GM18507 (cell line): ENCODE measurements at regions not wholly inside any gene's neighbourhood (a gene's known extent, or its start where the extent isn't known, plus 50 kb on each side); places are given as distances from the start of the nearest gene placed in this dataset.
"Not testable (repeated sequence)": the region's sequence is repeated elsewhere in the genome, so short reads cannot be mapped to it uniquely, and the experiment has no call there.

ENCODE experiments used
- DNase-seq: peaks from one replicate; pipeline ENCODE4 v3.0.0; 2011; ENCODE audit warnings: low read depth; ENCODE audit not compliant: insufficient read length; ENCODE audit errors: extremely low spot score
- FAIRE-seq: peaks from 2 replicates; lab custom pipeline; 2011; peaks lifted over from hg19 to GRCh38; lab: Jason Lieb, UNC

DNA sequence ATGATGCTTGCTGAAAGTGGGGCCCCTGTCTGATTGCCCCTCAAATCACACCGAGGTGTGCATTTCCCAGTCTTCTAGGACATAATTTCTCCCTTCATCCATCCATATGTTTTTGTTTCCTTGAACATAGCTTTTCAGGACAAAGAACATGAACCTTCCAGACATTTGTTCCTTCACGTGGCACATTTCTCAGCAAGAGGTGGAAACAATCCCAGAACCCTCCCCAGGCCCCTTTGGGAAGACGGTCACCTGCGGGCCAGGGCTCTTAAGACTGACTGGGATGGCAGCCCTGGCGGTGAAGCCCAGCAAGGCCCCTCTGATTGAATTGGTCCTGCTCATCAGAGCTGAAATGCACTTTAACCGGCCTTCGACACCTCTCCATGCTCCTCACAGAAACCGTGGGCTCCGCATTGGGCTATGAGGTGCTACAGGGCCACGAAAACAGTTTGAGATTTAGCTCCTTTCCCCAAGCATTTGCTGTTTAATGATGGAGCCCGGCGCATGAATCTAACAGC lies 522.5 kb upstream of the DPP6 start:
- no peak for DNase-seq
- FAIRE-seq, result no peak

DNA sequence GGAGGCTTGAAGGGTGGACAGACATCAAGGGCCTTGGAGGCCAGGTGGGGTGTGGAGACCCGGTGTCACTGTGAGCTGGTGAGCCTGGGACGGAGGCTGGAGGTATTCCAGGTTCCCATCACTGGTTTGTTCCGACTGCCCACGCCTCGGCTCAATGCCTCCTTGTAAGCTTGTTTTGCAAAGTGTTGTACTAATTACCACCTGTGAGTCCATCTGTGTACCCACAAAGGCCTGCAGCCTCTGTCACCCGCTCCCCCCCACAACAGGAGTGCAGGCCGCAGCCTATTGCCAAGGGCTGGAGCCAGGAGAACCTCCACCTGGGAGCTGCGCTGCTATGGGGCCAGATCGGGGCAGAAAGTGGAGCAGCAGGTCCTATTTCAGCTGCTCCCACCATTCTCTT lies 521.8 kb upstream of the DPP6 start:
- no peak for DNase-seq
- no peak for FAIRE-seq

DNA sequence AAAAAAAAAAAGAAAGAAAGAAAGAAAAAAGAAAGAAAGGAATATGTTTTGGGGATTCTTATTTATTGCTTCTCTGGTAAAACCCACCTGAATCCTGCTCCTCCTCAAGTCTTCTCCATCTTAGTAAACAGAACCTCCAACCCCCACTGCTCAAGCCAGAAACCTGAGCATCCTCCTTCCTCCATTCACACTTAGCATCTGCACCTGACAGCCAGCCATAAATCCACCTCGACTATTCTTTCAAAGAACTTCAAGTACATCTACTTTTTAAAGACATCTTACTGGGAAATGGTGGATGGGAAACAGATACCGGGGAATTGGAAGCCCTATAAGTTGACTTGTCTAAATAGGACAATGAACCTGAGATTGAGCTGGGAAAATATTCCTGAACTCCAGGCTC lies 519.9 kb upstream of the DPP6 start:
- FAIRE-seq (no peak), DNase-seq (no peak)

DNA sequence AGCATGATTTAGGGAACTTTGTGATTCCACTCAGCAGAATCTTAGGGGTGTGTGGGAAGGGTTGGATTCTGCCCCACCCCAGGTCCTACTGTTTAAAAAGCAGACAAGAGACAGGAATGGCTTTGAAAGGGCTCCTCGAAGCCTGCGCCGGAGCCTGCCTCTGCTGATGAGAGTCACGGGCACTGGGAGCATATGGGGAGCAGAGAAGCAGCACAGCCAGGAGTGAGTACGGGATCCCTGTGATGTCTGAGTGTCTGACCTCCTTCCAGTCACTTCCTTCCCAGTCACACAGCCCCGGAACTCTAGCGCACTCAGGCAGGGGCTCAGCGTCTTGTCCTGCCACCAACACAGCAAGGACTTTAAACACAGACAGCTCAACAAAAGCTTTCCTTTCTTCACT lies 514.9 kb upstream of the DPP6 start:
- no peak for FAIRE-seq
- no peak for DNase-seq

DNA sequence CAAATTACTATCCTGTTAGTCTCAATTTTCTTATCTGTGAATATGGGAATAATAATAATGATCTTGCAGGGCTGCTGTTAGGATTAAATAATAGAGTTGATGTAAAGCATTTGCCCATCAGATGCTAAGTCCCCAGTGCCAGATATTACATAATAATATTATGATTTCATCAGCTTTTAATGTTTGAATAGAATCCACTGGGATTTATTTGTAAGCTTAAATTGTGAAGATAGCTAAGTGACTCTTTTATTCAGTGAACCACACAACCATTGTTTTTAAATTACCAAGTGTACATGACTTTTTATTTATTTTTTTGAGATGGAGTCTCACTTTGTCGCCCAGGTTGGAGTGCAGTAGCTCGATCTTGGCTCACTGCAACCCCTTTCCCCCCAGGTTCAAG lies 510.3 kb upstream of the DPP6 start:
- no peak for DNase-seq
- FAIRE-seq, result no peak

DNA sequence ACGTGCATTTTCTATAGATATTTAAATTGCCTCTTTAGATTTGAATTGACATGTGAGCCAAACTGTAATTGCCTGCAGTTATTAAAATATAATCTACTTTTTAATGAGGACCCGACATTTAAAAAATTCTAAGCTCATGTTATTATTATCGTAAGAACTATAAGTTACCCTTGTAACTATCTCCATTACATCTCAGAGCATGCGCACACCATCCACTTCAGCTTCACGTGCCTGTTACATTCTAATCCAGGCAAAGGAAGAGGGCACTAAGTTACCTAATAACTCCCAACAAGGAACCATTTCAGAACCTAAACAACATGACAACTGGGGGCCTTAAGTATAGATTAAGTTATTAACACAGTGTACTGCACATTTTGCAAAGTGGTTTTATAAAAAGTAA lies 509.0 kb upstream of the DPP6 start:
- FAIRE-seq (no peak), DNase-seq (no peak)

DNA sequence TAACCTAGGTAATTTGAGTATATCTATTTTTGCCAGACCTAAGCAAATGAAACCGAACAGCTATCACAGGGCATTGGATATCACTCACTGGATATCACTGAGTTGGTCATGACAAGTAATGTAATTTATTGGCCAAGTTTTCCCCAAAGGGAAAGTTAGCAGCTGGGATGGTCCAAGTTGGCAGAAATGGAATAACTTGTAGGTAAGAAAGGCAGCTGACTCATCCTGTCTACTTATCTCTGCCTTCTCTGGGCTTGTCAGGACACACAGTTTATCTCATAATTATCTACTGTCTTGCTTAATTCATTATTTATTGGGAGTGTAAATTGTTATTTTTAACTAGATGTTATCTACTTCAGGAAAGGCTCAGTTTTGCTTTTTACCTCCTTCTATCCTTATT lies 502.0 kb upstream of the DPP6 start:
- DNase-seq (no peak), FAIRE-seq (no peak)

DNA sequence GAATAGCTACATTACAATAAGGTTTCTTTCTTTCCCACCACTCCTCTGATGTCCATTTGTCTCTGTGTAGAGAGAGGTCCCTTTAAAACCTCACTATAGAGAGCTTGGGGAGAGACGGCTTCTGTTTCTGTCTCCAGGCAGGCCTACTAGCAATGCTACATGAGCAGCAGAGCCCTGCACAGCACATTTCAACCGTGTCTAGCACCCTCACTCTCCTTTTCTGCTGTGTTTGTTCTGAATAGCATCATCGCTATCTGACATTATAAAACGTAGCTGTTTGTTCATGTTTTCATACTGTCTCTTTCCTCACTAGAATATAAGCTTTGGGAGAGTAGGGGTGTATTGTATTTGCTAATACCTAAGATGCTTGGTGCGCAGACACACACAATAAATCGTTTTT lies 487.8 kb upstream of the DPP6 start:
- no peak for DNase-seq
- no peak for FAIRE-seq

DNA sequence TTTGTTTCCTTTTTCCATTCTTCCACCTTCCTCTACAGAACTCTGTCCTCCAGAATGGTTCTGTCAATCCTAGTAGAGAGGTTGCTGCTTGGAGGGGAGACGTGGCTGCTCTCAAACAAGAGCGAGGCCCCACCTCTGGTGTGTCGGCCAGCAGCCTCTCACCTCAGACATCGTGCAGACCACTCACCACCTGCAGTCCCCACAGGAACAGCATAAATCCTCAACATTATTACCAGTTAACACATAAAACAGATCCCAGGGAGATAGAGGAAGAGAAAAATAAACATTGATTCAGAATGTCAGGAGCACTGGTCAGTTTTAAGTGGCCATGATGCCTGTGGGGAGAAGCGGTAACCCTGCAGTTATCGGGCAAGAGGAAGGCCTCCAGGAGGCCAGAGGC lies 485.9 kb upstream of the DPP6 start:
- no peak for FAIRE-seq
- no peak for DNase-seq

DNA sequence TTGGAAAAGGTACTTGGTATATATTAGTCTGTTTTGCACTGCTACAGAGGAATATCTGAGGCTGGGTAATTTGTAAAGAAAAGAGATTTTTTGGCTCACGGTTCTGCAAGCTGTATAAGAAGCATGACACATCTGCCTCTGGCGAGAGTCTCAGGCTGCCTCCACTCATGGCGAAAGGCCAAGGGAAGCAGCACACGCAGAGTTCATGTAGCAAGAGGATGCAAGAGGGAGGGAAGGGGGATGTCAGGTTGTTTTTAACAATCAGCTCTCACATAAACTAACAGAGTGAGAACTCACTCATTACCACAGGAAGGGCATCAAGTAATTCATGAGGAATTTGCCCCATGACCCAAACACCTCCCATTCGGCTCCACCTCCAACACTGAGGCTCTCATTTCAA lies 484.8 kb upstream of the DPP6 start:
- FAIRE-seq, result no peak

DNA sequence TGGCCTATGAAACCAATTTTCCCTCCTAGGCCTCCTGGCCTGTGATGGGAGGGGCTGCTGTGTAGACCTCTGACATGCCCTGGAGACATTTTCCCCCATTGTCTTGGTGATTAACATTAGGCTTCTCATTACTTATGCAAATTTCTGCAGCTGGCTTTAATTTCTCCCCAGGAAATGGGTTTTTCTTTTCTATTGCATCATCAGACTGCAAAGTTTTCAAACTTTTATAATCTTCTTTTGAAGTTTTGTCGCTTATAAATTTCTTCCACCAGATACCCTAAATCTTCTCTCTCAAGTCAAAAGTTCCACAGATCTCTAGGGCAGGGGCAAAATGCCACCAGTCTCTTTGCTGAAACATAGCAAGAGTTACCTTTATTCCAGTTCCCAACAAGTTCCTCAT lies 482.7 kb upstream of the DPP6 start:
- DNase-seq, FAIRE-seq: not testable (repeated sequence)

More for the DNA sequence above, 484.8 kb upstream of the DPP6 start:
- no peak for DNase-seq

DNA sequence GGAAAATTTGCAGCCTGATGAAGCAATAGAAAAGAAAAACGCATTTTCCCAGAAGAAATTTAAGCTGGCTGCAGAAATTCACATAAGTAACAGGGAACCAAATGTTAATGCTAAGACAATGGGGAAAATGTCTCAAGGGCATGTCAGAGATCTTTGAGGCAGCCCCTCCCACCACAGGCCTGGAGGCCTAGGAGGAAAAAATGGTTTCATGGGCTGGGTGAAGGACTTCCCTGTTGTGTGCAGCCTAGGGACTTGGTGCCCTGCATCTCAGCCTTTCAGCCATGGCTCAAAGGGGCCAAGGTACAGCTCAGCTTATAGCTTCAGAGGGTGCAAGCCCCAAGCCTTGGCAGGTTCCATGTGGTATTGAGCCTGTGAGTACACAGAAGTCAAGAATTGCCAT lies 476.1 kb upstream of the DPP6 start:
- DNase-seq (no peak), FAIRE-seq (no peak)

DNA sequence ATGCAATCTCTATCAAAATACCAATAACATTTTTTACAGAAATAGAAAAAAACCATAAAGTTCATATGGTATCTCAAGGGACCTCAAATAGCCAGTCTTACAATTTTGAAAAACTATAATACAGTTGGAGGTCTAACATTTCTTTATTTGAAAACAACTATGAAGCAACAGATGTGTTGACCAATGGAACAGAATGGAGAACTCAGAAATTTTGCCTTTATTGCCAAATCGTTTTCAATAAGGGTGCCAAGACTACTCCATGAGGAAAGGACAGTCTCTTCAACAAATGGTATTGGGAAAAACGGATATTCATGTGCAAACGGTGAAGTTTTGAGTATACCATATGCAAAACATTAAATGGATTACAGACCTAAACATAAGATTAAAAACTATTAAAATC lies 470.8 kb upstream of the DPP6 start:
- FAIRE-seq (no peak), DNase-seq (no peak)

DNA sequence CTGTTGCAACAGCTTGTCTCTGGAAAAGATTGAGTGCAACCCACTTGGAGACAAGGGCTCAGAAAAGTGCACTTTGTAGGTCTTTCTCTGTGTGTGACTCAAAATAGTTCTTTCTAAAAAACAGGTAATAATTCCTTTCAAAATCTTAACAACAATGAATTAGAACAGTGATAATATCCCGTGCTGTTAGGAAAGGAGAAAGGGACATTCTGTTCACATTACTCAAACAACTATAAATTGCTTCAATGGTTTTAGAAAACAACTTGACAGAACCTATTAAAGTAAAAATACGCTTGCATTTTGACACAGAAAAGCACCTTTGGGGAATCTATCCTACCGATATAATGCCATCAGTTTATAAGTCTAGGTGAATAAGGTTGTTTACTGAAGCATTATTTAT lies 468.1 kb upstream of the DPP6 start:
- FAIRE-seq, result no peak
- no peak for DNase-seq

DNA sequence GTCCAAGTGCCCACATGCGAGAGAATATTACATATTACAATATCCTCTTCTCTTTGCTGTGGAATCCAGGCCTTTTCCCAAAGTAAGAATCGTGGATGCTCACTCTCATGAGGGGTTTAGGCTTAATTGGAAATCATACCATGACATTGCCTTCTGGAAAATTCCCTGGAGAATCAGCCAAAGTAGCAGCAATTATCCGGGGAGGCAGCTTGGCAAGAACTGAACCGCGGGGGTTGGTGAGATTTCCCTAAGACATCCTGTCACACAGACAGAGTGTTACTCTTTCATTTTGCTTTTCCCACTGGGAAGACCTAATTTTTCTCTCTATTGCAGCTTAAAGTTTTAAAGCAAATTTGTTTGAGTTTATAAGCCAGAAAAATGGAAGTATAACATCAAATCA lies 463.6 kb upstream of the DPP6 start:
- FAIRE-seq (no peak), DNase-seq (no peak)

DNA sequence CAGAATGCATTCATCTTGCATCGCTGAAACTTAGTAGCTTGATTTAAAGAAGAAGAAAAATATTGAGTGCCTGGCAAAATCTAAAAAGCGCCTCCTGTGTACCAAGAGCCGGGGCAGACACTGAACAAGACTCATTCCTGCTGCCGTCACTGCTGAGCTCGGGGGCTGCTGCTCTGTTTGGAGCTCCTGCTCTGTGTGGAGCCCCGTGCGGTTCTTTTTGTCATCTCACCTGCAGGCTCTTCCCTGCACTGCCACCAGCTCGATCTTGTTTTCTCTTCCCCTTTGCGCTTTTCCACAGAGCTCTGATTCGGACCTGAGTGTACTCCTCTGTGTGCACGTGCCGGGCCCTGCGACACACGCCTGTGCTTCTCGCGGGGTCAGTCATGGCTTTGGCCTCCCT lies 462.1 kb upstream of the DPP6 start:
- DNase-seq (no peak), FAIRE-seq (no peak)

DNA sequence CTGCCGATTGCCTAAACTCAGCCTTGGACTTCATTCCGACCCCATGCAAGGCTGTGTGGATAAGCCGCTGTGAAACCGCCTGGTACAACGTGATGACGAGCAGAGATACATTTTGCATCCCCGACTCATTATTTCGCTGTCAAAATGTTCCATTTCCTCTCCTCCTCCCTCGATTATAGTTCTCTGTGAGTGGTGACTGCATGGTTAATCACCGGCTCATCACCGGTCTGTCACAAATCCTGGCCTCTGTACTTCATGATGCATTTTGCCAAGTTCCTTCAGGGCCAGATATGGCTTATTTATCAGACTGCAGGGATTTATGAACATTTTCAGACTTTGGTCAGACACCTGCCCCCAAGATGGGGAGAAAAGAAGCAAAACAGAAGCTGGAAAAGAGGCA lies 461.6 kb upstream of the DPP6 start:
- DNase-seq, result no peak
- FAIRE-seq, result no peak

DNA sequence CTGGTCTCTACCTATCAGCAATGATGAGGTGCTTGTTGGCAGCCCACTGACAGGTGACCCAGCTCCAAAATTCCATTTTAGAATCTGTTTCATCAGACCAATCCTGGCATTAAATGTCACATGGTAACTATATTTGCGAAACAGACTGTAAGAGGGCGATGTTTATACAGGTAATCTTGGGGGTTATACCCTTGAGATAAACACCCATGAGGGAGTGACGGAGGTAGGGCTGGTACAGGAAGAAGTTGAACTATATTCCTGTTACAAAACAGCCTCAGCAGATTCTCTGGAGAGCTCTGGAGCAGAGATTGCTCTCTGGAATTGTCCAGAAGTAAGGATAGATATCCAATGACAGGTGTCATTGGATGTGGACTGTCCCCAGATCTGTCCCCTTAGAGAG lies 444.8 kb upstream of the DPP6 start:
- FAIRE-seq (no peak), DNase-seq (no peak)

DNA sequence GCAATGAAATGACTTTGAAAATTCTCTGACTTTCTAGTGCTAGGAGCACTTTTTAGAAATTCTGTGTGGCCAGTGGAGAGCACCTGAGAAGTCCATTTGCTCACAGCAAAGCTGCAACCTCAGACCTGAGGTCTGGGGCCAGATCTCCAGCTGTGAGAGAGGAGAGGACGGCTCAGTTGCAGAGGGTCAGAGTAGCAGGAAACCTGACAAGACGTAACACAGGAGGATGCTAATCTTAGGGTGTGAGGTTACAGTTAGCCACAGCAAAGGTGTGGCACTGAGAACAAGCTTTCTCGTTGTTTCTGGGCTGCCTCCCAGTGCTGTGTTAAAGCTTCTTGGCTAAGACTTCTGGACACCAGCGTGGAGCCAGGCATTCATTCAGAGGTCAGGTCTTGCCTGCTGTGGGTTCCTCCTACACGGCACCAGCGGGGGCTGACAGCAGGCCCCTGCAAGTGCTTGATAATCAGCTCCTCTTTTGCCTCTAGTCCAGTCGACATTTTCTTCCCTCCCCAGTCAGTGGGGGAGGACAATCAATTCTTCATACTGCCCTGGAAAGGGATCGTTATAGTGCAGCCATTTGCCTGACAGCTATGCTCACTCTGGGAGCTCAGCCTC lies 435.4 kb upstream of the DPP6 start:
- DNase-seq (no peak), FAIRE-seq (no peak)

DNA sequence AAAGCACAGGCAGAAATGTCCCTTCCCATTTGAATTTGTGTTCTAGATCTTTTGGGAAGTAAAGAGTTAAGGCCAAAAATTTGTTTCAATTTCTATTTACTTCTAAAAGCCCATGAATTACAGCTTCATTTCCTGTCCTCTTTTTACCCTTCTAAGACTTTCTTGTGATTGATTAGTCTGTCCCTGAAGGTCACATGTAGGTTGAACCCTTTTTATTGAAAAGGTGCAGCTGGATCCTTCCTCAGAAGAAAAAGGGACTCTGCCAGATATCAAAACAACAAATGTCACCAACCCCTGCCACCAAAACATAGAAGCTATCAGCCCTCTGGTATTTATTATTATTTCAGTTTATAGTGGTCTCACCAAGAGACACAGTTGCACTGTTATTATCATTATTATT lies 424.9 kb upstream of the DPP6 start:
- no peak for FAIRE-seq
- no peak for DNase-seq

DNA sequence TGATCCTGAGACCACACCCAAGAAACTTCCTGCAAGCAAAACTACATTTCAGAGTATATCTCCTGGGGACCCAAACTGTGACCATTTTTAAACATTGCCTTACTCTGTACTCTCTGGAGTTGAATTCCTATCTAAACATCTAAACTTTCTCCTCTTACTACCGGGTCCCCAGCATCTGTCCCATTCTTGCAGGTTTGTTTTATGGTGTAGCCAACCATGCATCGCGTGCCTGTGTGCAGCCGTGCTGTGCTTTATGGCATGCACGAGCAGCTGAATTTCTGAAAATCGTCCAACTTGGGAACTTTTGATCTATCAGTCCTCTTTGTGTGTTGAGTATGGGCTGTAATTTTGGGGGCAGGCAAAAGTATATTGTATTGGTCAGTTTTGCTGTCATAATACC lies 423.8 kb upstream of the DPP6 start:
- FAIRE-seq (no peak), DNase-seq (no peak)

DNA sequence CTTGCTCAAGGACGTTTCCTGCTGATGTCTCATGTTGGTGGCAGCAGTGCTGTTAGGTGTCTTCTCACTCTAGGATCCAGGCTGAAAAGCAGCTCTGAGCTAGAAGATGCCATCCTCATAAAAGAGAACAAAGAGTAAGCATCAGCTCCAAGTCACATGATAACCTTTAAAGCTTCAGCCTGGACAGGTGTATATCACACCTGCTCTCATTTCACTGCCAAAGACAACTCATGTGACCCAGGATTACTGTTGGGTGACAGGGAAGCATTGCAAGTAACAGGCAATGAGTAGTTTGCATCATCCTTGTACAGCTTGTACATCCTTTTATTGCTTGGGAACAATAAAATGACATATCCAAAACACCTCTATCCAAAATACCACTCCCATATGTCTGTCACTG lies 423.4 kb upstream of the DPP6 start:
- DNase-seq, result no peak

More for the DNA sequence above, 423.4 kb upstream of the DPP6 start:
- FAIRE-seq, result no peak
